Endodermal cell (in vitro differentiated cells): ENCODE measurements at regions not wholly inside any gene's neighbourhood (a gene's known extent, or its start where the extent isn't known, plus 50 kb on each side); places are given as distances from the start of the nearest gene placed in this dataset.

Experiments
- DNase-seq: peaks from one replicate; pipeline ENCODE4 v3.0.0-alpha.2; 2017
- H3K27ac ChIP-seq: 2 replicates; pipeline ENCODE4 v1.5.1; 2013; ENCODE audit warnings: mild to moderate bottlenecking, low read depth, low read length, moderate library complexity
- H3K27me3 ChIP-seq: 2 replicates; pipeline ENCODE4 v1.6.1; 2013; ENCODE audit warnings: mild to moderate bottlenecking, low read length, moderate library complexity; ENCODE audit not compliant: insufficient read depth, control insufficient read depth, poor library complexity, severe bottlenecking
- H3K36me3 ChIP-seq: 2 replicates; pipeline ENCODE4 v1.7.0; 2013; ENCODE audit warnings: mild to moderate bottlenecking, low read length, moderate library complexity; ENCODE audit not compliant: control insufficient read depth, insufficient read depth
- H3K4me1 ChIP-seq: one replicate; pipeline ENCODE4 v1.7.0; 2013; ENCODE audit warnings: low read length; ENCODE audit not compliant: control insufficient read depth, insufficient read depth
- H3K4me3 ChIP-seq: 2 replicates; pipeline ENCODE4 v1.5.1; 2013; ENCODE audit warnings: mild to moderate bottlenecking, low read length, moderate library complexity
- H3K9ac ChIP-seq: 2 replicates; pipeline ENCODE4 v1.6.1; 2013; ENCODE audit warnings: mild to moderate bottlenecking, low read length, moderate library complexity; ENCODE audit not compliant: poor library complexity, severe bottlenecking; ENCODE audit errors: extremely low read depth
- H3K9me3 ChIP-seq: 2 replicates; pipeline ENCODE4 v1.6.1; 2013; ENCODE audit warnings: mild to moderate bottlenecking, low read length, moderate library complexity; ENCODE audit not compliant: control insufficient read depth
- H3K27ac Mint-ChIP-seq: 2 replicates; pipeline ENCODE4 v1.8.0; 2020; ENCODE audit warnings: mixed read lengths
- H3K27me3 Mint-ChIP-seq: 2 replicates; pipeline ENCODE4 v1.8.0; 2021; ENCODE audit warnings: mild to moderate bottlenecking, mixed read lengths; ENCODE audit not compliant: insufficient read depth
- H3K36me3 Mint-ChIP-seq: 2 replicates; pipeline ENCODE4 v1.8.0; 2020; ENCODE audit warnings: low read depth, mixed read lengths
- H3K4me1 Mint-ChIP-seq: 2 replicates; pipeline ENCODE4 v1.8.0; 2020; ENCODE audit warnings: mixed read lengths
- H3K4me3 Mint-ChIP-seq: 2 replicates; pipeline ENCODE4 v1.8.0; 2020; ENCODE audit warnings: mild to moderate bottlenecking, moderate library complexity, mixed read lengths
- H3K9me3 Mint-ChIP-seq: 2 replicates; pipeline ENCODE4 v1.8.0; 2020; ENCODE audit warnings: mild to moderate bottlenecking, mixed read lengths
- WGBS, 2 experiments: methylation state at CpG; one replicate each; pipeline versions ENCODE4 v1.1.5 to v1.1.7; 2013; ENCODE audit warnings: missing lambda C conversion rate in 2 of 2, mixed read lengths in 1 of 2; ENCODE audit not compliant: insufficient coverage in 1 of 2, insufficient read length in 1 of 2; 5-methylcytosine and 5-hydroxymethylcytosine counted together
- TF ChIP-seq, protein P1 (sequence below): fragments of 200-600 bp; sonication (generic); conservative IDR thresholded peaks from 2 replicates; pipeline ENCODE4 v1.5.0; 2021; ENCODE audit warnings: antibody characterized with exemption, mild to moderate bottlenecking

DNA sequence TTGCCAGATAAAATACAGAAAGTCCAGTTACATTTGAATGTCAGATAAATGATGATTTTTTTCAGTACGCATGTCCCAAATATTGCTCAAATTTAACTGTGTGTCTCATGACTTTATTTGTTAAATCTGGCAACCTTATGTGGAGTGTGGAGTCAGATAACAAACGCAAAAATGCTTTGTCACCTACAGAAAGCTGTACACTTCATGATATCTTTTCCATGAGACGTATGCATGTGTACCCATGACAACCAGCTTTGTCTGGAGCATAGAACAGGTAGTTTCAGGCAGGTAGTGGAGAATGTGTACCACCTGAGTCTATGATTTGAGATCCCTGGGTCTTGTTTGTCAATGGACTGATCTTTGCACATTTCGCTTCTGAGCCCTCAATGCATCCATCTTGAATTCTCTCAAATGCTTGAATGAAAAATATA is 105.5 kb upstream of the CPEB4 start:
- peaks cover 40% of the 10 kb centered on the region for H3K27me3 Mint-ChIP-seq
- Histone ChIP-seq H3K9ac (no peak overlapping the region), H3K4me3 (no peak overlapping the region), H3K27ac (no peak overlapping the region), H3K36me3 (no peaks in the 10 kb centered on the region), H3K9me3 (no peaks in the 10 kb centered on the region), H3K4me1 (no peaks in the 10 kb centered on the region), H3K27me3 (peaks cover 41% of the 10 kb centered on the region)
- H3K4me3 Mint-ChIP-seq = no peak overlapping the region
- no peaks in the 10 kb centered on the region for H3K36me3 Mint-ChIP-seq
- H3K4me1 Mint-ChIP-seq = peaks cover 17% of the 10 kb centered on the region
- DNase-seq = no peak
- WGBS, 2 experiments = 92 to 96% methylated on average over 3 to 4 of the region's 4 CpGs
- no peaks in the 10 kb centered on the region for H3K9me3 Mint-ChIP-seq
- H3K27ac Mint-ChIP-seq = no peak overlapping the region
- TF ChIP-seq, protein P1, sequence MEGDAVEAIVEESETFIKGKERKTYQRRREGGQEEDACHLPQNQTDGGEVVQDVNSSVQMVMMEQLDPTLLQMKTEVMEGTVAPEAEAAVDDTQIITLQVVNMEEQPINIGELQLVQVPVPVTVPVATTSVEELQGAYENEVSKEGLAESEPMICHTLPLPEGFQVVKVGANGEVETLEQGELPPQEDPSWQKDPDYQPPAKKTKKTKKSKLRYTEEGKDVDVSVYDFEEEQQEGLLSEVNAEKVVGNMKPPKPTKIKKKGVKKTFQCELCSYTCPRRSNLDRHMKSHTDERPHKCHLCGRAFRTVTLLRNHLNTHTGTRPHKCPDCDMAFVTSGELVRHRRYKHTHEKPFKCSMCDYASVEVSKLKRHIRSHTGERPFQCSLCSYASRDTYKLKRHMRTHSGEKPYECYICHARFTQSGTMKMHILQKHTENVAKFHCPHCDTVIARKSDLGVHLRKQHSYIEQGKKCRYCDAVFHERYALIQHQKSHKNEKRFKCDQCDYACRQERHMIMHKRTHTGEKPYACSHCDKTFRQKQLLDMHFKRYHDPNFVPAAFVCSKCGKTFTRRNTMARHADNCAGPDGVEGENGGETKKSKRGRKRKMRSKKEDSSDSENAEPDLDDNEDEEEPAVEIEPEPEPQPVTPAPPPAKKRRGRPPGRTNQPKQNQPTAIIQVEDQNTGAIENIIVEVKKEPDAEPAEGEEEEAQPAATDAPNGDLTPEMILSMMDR = no peak

DNA sequence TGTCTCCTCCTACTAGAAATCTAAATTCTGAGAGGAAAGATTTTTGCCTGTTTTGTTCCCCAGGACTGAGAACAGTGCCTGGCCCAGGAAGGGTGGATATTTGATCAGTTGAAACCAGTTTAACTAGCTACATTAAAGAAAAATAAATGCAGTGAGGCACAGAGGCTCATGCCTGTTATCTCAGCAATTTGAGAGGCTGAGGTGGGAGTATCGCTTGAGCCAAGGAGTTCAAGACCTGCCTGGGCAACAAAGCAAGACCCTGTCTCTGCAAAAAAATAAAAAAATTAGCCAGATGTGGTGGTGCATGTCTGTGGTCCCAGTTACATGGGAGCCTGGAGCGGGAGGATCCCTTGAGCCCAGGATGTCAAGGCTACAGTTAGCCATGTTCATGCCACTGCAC is 104.8 kb upstream of the CPEB4 start:
- Mint-ChIP-seq H3K27ac (no peak overlapping the region), H3K4me1 (peaks cover 17% of the 10 kb centered on the region), H3K27me3 (peaks cover 33% of the 10 kb centered on the region), H3K4me3 (no peak overlapping the region), H3K9me3 (no peaks in the 10 kb centered on the region), H3K36me3 (no peaks in the 10 kb centered on the region)
- Histone ChIP-seq H3K27ac (no peak overlapping the region), H3K27me3 (peaks cover 34% of the 10 kb centered on the region), H3K4me1 (no peaks in the 10 kb centered on the region), H3K4me3 (no peak overlapping the region), H3K9ac (no peak overlapping the region), H3K36me3 (no peaks in the 10 kb centered on the region), H3K9me3 (no peaks in the 10 kb centered on the region)
- TF ChIP-seq, protein P1 = no peak
- DNase-seq = no peak
- 93% methylated on average over 2 of the region's 2 CpGs for WGBS, 2 experiments

DNA sequence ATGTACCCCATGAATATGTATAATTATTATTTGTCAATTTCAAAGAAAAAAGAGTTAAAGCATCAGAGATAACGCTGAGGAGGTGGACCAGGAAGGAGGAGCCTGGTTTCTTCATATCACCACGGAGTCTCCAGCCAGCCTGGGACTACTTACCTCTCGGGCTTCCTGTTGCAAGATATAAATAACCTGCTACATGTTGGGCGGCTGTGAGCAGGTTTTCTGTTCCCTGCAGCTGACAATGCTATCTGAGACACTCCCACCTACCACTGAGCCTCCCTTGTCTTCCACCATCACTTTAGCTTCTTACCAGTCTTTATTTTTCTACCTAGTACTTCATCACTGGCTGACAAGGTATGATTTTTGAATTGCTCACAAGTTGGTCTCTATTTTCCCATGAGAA is 102.7 kb upstream of the CPEB4 start:
- Histone ChIP-seq H3K9ac (no peak overlapping the region), H3K4me1 (no peaks in the 10 kb centered on the region), H3K27ac (no peak overlapping the region), H3K27me3 (peaks cover 15% of the 10 kb centered on the region), H3K36me3 (no peaks in the 10 kb centered on the region), H3K4me3 (no peak overlapping the region), H3K9me3 (no peaks in the 10 kb centered on the region)
- WGBS, 2 experiments = 88 to 96% methylated on average over 4 of the region's 4 CpGs
- peaks cover 16% of the 10 kb centered on the region for H3K4me1 Mint-ChIP-seq
- no peak for DNase-seq
- TF ChIP-seq, protein P1 = no peak
- no peaks in the 10 kb centered on the region for H3K36me3 Mint-ChIP-seq
- no peak overlapping the region for H3K27ac Mint-ChIP-seq
- peaks cover 17% of the 10 kb centered on the region for H3K27me3 Mint-ChIP-seq
- H3K4me3 Mint-ChIP-seq = no peak overlapping the region
- H3K9me3 Mint-ChIP-seq = no peaks in the 10 kb centered on the region
